Keratinocyte (primary cell): ENCODE measurements at regions not wholly inside any gene's neighbourhood (a gene's known extent, or its start where the extent isn't known, plus 50 kb on each side); places are given as distances from the start of the nearest gene placed in this dataset.

Experiments
- DNase-seq: peaks from one replicate; pipeline ENCODE4 v3.0.0-alpha.2; 2011; ENCODE audit warnings: low read depth, missing footprints, low spot score
- FAIRE-seq: peaks from 2 replicates; lab custom pipeline; 2011; peaks lifted over from hg19 to GRCh38; lab: Jason Lieb, UNC
- H2AFZ ChIP-seq: 2 replicates; pipeline ENCODE4 v1.6.0; 2012; ENCODE audit warnings: low read length, control low read depth, inconsistent platforms; ENCODE audit not compliant: control insufficient read depth
- H3K27ac ChIP-seq: 2 replicates; pipeline ENCODE4 v1.5.1; 2011; ENCODE audit warnings: low read length; ENCODE audit not compliant: control insufficient read depth, insufficient read depth
- H3K27me3 ChIP-seq: 3 replicates; pipeline ENCODE4 v1.6.0; 2011; ENCODE audit warnings: low read length; ENCODE audit not compliant: control insufficient read depth, insufficient read depth; ENCODE audit errors: extremely low read depth
- H3K36me3 ChIP-seq, 2 experiments: 2 replicates in 1 of 2; 3 replicates in 1 of 2; pipeline ENCODE4 v1.5.1; 2011; ENCODE audit warnings: low read length in 2 of 2, mild to moderate bottlenecking in 1 of 2; ENCODE audit not compliant: control insufficient read depth in 2 of 2, insufficient read depth in 2 of 2; ENCODE audit errors: extremely low read depth in 1 of 2
- H3K4me1 ChIP-seq: 3 replicates; pipeline ENCODE4 v1.5.1; 2011; ENCODE audit warnings: low read length; ENCODE audit not compliant: control insufficient read depth, insufficient read depth; ENCODE audit errors: extremely low read depth
- H3K4me2 ChIP-seq: 3 replicates; pipeline ENCODE4 v1.6.0; 2011; ENCODE audit warnings: low read depth, low read length; ENCODE audit not compliant: control insufficient read depth, insufficient read depth; ENCODE audit errors: extremely low read depth
- H3K4me3 ChIP-seq, 3 experiments: fragments of 200-600 bp in 1 of 3; sonication (generic) in 1 of 3; 2 replicates in 2 of 3; 3 replicates in 1 of 3; pipeline ENCODE4 v1.5.1; 2011 to 2016; ENCODE audit warnings: low read length in 3 of 3, mild to moderate bottlenecking in 3 of 3, control low read depth in 2 of 3, inconsistent platforms in 1 of 3, low read depth in 1 of 3, mixed read lengths in 1 of 3, mixed run types in 1 of 3, moderate library complexity in 1 of 3; ENCODE audit not compliant: control insufficient read depth in 2 of 3, insufficient read depth in 2 of 3; ENCODE audit errors: extremely low read depth in 1 of 3
- H3K79me2 ChIP-seq: 2 replicates; pipeline ENCODE4 v1.6.0; 2012; ENCODE audit warnings: low read length; ENCODE audit not compliant: control insufficient read depth, insufficient read depth
- H3K9ac ChIP-seq: 3 replicates; pipeline ENCODE4 v1.6.0; 2011; ENCODE audit warnings: low read length; ENCODE audit not compliant: control insufficient read depth, insufficient read depth; ENCODE audit errors: extremely low read depth
- H3K9me1 ChIP-seq: 3 replicates; pipeline ENCODE4 v1.6.0; 2011; ENCODE audit warnings: low read length; ENCODE audit not compliant: control insufficient read depth, insufficient read depth; ENCODE audit errors: extremely low read depth
- H3K9me3 ChIP-seq: 2 replicates; pipeline ENCODE4 v1.5.1; 2012; ENCODE audit warnings: low read depth, low read length; ENCODE audit not compliant: control insufficient read depth
- H4K20me1 ChIP-seq: 3 replicates; pipeline ENCODE4 v1.6.0; 2011; ENCODE audit warnings: low read length; ENCODE audit not compliant: control insufficient read depth, insufficient read depth; ENCODE audit errors: extremely low read depth
- CTCF ChIP-seq, 3 experiments: IDR thresholded peaks in 1 of 3; conservative IDR thresholded peaks in 1 of 3; optimal IDR thresholded peaks in 1 of 3; 2 replicates in 2 of 3; 3 replicates in 1 of 3; pipeline versions ENCODE3 to v1.5.1; 2011; ENCODE audit warnings: low read length in 3 of 3, mild to moderate bottlenecking in 3 of 3, moderate library complexity in 2 of 3, control low read depth in 1 of 3, inconsistent platforms in 1 of 3; ENCODE audit not compliant: insufficient read depth in 2 of 3; ENCODE audit errors: extremely low read depth in 1 of 3
- EZH2 ChIP-seq: IDR thresholded peaks from one replicate; pipeline ENCODE4 v1.6.1; 2012; ENCODE audit warnings: inconsistent platforms, mild to moderate bottlenecking, low read length, moderate library complexity
- dilution Hi-C: fragments of 300-500 bp; cut with MboI; formaldehyde crosslinking; loops from one replicate; pipeline ENCODE4 v1.7.0; 2020; ENCODE audit warnings: low sequenced_read_pairs; ENCODE audit not compliant: extremely low pct_ligation_motif_present

GRCh38 chr3:3606321-3606720 is 192.9 kb upstream of the LRRN1 start:
- TF ChIP-seq CTCF (optimal IDR thresholded peaks at IDR 0.05 in 1 of 3, IDR thresholded peaks at IDR 0.05 in 1 of 3, conservative IDR thresholded peaks at IDR 0.05 in 1 of 3; ENCODE audit: extremely low read depth in 1 of 3, insufficient read depth in 2 of 3, low read length in 3 of 3) (no peak), EZH2 (no peak)

GRCh38 chr3:3605226-3605625 is 194.0 kb upstream of the LRRN1 start:
- no peak for FAIRE-seq
- no peaks in the 10 kb centered on the region for H3K27me3 ChIP-seq
- H3K27ac ChIP-seq = no peak overlapping the region
- dilution Hi-C loops = no loop called here
- no peaks in the 10 kb centered on the region for H3K4me1 ChIP-seq
- H2AFZ ChIP-seq = no peak overlapping the region
- TF ChIP-seq EZH2 (no peak), CTCF (optimal IDR thresholded peaks at IDR 0.05 in 1 of 3, IDR thresholded peaks at IDR 0.05 in 1 of 3, conservative IDR thresholded peaks at IDR 0.05 in 1 of 3; ENCODE audit: extremely low read depth in 1 of 3, insufficient read depth in 2 of 3, low read length in 3 of 3) (no peak)
- no peaks in the 10 kb centered on the region for H3K9me1 ChIP-seq
- no peak overlapping the region for H3K9ac ChIP-seq
- H3K9me3 ChIP-seq = no peaks in the 10 kb centered on the region
- DNase-seq = no peak
- no peaks in the 10 kb centered on the region for H3K79me2 ChIP-seq
- no peak overlapping the region for H3K4me2 ChIP-seq
- H3K4me3 ChIP-seq = no peak overlapping the region
- no peaks in the 10 kb centered on the region for H3K36me3 ChIP-seq
- no peaks in the 10 kb centered on the region for H4K20me1 ChIP-seq

More at GRCh38 chr3:3606321-3606720, 192.9 kb upstream of the LRRN1 start:
- Histone ChIP-seq H3K9me1 (no peaks in the 10 kb centered on the region), H3K27ac (no peak overlapping the region), H3K9ac (no peak overlapping the region), H3K4me2 (no peak overlapping the region), H3K4me1 (no peaks in the 10 kb centered on the region), H3K36me3 (no peaks in the 10 kb centered on the region), H2AFZ (no peak overlapping the region), H3K4me3 (no peak overlapping the region), H3K79me2 (no peaks in the 10 kb centered on the region), H3K27me3 (no peaks in the 10 kb centered on the region), H4K20me1 (no peaks in the 10 kb centered on the region), H3K9me3 (no peaks in the 10 kb centered on the region)
- no peak for FAIRE-seq
- DNase-seq = no peak
- dilution Hi-C loops = no loop called here
